Uterus (tissue), 3 donors: ENCODE measurements at regions not wholly inside any gene's neighbourhood (a gene's known extent, or its start where the extent isn't known, plus 50 kb on each side); places are given as distances from the start of the nearest gene placed in this dataset.

ENCODE experiments used
- DNase-seq, 2 donors: peaks; one replicate each; pipeline ENCODE4 v3.0.0-alpha.2; 2019 to 2020
- H3K27ac ChIP-seq, 2 donors: fragments of 200-600 bp; sonication (generic); 1 replicate in 1 of 2; 2 replicates in 1 of 2; pipeline ENCODE4 v1.5.1; 2016 to 2018
- H3K27me3 ChIP-seq, 2 donors: fragments of 200-600 bp; sonication (generic); one replicate each; pipeline ENCODE4 v1.5.1; 2018 to 2019; ENCODE audit warnings: control low read depth in 1 of 2
- H3K36me3 ChIP-seq, 2 donors: fragments of 200-600 bp; sonication (generic); one replicate each; pipeline ENCODE4 v1.5.1; 2019; ENCODE audit warnings: control low read depth in 1 of 2
- H3K4me1 ChIP-seq, 2 donors: fragments of 200-600 bp; sonication (generic); one replicate each; pipeline ENCODE4 v1.5.1; 2018 to 2019; ENCODE audit warnings: control low read depth in 1 of 2
- H3K4me3 ChIP-seq, 2 donors: fragments of 200-600 bp; sonication (generic); 1 replicate in 1 of 2; 2 replicates in 1 of 2; pipeline ENCODE4 v1.5.1; 2018 to 2019; ENCODE audit warnings: mild to moderate bottlenecking in 1 of 2
- H3K9me3 ChIP-seq, 2 donors: fragments of 200-600 bp; sonication (generic); one replicate each; pipeline ENCODE4 v1.5.1; 2019; ENCODE audit warnings: control low read depth in 1 of 2
- CTCF ChIP-seq, 4 experiments: fragments of 200-600 bp in 2 of 4; fragments of 450-650 bp in 2 of 4; sonication (generic) in 2 of 4; IDR thresholded peaks; one replicate each; pipeline ENCODE4 v1.5.1; 2016 to 2019; ENCODE audit warnings: antibody characterized with exemption in 4 of 4, mild to moderate bottlenecking in 2 of 4, moderate library complexity in 1 of 4
- POLR2A ChIP-seq, 2 donors: fragments of 450-650 bp; IDR thresholded peaks; one replicate each; pipeline ENCODE4 v1.6.1; 2016; ENCODE audit warnings: antibody characterized with exemption in 2 of 2, mild to moderate bottlenecking in 1 of 2, moderate library complexity in 1 of 2
- intact Hi-C: fragments of 100-400 bp; cut with DNase I; formaldehyde crosslinking; loops from one replicate; pipeline ENCODE4 v1.15.1; 2023; ENCODE audit warnings: low total_unique reads
- donor health status: DM: yes; HTN: yes; CAD: no.

GRCh38 chr11:69881467-69882269 is 62.5 kb upstream of the FGF3 start:
- TF ChIP-seq CTCF (IDR thresholded peaks at IDR 0.05) = no peak
- TF ChIP-seq POLR2A (IDR thresholded peaks at IDR 0.05) = no peak
- Histone ChIP-seq H3K36me3 (no peaks in the 10 kb centered on the region), H3K27ac (no peak overlapping the region), H3K9me3 (no peaks in the 10 kb centered on the region), H3K4me1 (no peaks in the 10 kb centered on the region), H3K4me3 (no peak overlapping the region), H3K27me3 (no peaks in the 10 kb centered on the region)
- DNase-seq = no peak
- intact Hi-C loops = no loop called here

GRCh38 chr11:69882270-69882608 is 63.0 kb upstream of the FGF3 start:
- intact Hi-C loops = no loop called here

GRCh38 chr11:69883292-69884255 is 64.4 kb upstream of the FGF3 start:
- Histone ChIP-seq H3K9me3 (no peaks in the 10 kb centered on the region), H3K4me3 (no peak overlapping the region), H3K4me1 (no peaks in the 10 kb centered on the region), H3K27ac (no peak overlapping the region), H3K36me3 (no peaks in the 10 kb centered on the region), H3K27me3 (no peaks in the 10 kb centered on the region)
- DNase-seq = no peak
- intact Hi-C loops = no loop called here
- no peak for TF ChIP-seq CTCF (IDR thresholded peaks at IDR 0.05)
- no peak for TF ChIP-seq POLR2A (IDR thresholded peaks at IDR 0.05)

More at GRCh38 chr11:69882270-69882608, 63.0 kb upstream of the FGF3 start:
- no peaks in the 10 kb centered on the region for H3K27me3 ChIP-seq
- H3K4me1 ChIP-seq = no peaks in the 10 kb centered on the region
- H3K9me3 ChIP-seq = no peaks in the 10 kb centered on the region
- DNase-seq = no peak
- TF ChIP-seq POLR2A (IDR thresholded peaks at IDR 0.05) (no peak), CTCF (IDR thresholded peaks at IDR 0.05) (no peak)
- H3K36me3 ChIP-seq = no peaks in the 10 kb centered on the region
- H3K4me3 ChIP-seq = no peak overlapping the region
- H3K27ac ChIP-seq = no peak overlapping the region

- Histone ChIP-seq H3K36me3 (no peaks in the 10 kb centered on the region), H3K27ac (no peak overlapping the region), H3K4me3 (no peak overlapping the region), H3K27me3 (no peaks in the 10 kb centered on the region), H3K4me1 (no peaks in the 10 kb centered on the region), H3K9me3 (no peaks in the 10 kb centered on the region)
- TF ChIP-seq POLR2A (IDR thresholded peaks at IDR 0.05) = no peak
- no peak for TF ChIP-seq CTCF (IDR thresholded peaks at IDR 0.05)
- DNase-seq = no peak
- intact Hi-C loops = no loop called here
These were observed 65.1 kb upstream of the FGF3 start for GRCh38 chr11:69884286-69884685.

- no peaks in the 10 kb centered on the region for H3K9me3 ChIP-seq
- no peak overlapping the region for H3K4me3 ChIP-seq
- no peaks in the 10 kb centered on the region for H3K4me1 ChIP-seq
- no peaks in the 10 kb centered on the region for H3K27me3 ChIP-seq
- intact Hi-C loops = no loop called here
- H3K36me3 ChIP-seq = no peaks in the 10 kb centered on the region
- H3K27ac ChIP-seq = no peak overlapping the region
- TF ChIP-seq POLR2A (IDR thresholded peaks at IDR 0.05) (no peak), CTCF (IDR thresholded peaks at IDR 0.05) (no peak)
- DNase-seq = no peak
These were observed 65.5 kb upstream of the FGF3 start for GRCh38 chr11:69884751-69885150.
